NCI-H1092 (cell line): ENCODE measurements at regions not wholly inside any gene's neighbourhood (a gene's known extent, or its start where the extent isn't known, plus 50 kb on each side); places are given as distances from the start of the nearest gene placed in this dataset.

Source experiments
- DNase-seq: peaks from one replicate; lab custom pipeline; 2025; lab: John Stamatoyannopoulos, UW

DNA sequence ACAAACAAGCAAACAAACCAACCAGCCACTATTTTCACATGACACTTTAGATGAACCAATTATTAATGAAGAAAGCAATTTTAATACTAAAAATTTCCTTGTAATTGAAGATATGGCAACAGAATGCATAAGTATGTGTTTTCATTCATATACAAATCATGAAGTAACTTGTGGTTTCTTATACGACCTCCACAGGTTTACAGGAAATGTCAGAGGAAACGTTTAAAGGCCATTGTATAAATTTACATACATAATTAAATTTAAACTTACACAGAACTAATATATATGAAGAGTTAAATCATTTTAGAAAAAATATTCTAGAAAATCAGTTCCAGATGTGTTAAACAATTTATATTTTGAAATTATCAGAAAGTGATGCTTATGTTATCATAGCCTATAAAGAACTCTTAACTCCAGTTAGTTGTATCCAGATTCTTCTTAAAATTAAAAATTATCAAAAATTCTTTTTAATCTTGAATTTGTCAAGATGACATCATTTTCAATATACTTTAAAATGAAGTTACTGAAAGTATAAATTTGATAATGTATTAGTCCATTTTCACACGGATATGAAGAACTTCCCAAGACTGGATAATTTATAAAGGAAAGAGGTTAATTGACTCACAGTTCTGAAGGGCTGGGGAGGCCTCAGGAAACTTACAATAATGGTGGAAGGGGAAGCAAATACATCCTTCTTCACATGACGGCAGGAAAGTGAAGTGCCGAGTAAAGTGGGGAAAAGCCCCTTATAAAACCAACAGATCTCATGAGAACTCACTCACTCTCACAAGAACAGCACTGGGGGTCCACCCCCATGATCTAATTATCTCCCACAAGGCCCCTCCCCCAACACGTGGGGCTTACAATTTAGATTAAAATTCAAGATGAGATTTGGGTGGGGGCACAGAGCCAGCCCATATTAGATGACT, 192.0 kb downstream of the PIK3R1 start:
- no peak for DNase-seq

DNA sequence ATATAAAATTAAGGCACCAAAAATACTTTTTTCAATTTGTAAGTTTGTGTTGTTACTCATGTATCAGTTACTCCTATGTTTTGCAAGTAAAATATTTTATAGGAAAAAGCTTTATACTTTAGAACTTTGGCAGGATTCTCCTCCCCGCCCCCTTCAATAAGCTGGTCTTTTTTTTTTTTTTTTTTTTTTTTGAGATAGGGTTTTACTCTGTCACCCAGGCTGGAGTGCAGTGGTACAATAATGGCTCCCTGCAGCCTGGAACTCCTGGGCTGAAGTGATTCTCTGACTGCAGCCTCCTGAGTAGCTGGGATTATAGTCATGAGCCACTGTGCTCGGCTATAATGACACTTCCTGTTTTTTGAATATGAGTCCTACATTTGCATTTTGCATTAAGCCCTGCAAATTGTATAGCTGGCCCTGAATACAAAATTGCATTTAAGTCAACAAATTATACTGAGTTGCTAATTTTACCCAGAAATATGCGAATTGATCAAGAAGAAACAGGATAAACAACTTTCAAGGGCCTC, 192.9 kb downstream of the PIK3R1 start:
- DNase-seq: no peak

DNA sequence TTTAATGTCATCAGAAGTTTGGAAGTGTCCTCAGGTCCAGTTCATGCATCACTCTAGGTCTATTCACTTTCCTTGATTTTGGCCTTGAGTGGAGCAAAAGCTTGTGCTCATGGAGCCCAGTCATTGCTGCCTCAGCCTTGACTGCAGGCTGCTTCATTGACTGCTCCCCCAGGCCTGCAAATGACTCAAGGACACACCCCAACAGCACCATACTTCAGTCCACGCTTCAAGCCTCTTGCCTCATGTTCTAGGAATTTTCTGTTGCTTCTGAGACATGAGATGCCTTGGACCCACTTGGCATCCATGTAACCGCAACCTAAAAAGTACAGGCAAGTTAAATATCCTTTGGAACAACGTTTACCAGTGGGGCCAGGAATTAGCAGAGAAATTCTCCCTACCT, 193.7 kb downstream of the PIK3R1 start:
- DNase-seq: no peak

DNA sequence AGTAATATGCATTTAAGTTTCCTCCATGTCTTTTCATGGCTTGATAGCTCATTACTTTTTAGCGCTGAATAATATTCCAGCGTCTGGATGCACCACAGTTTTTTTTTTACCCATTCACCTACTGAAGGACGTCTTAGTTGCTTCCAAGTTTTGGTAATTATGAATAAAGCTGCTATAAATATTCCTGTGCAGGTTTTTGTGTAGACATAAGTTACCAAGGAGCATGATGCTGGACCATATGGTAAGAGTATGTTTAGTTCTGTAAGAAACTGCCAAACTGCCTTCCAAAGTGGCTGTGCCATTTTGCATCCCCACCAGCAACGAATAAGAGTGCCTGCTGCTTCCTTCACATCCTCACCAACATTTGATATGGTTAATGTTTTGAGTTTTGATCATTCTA, 195.6 kb downstream of the PIK3R1 start:
- no peak for DNase-seq

DNA sequence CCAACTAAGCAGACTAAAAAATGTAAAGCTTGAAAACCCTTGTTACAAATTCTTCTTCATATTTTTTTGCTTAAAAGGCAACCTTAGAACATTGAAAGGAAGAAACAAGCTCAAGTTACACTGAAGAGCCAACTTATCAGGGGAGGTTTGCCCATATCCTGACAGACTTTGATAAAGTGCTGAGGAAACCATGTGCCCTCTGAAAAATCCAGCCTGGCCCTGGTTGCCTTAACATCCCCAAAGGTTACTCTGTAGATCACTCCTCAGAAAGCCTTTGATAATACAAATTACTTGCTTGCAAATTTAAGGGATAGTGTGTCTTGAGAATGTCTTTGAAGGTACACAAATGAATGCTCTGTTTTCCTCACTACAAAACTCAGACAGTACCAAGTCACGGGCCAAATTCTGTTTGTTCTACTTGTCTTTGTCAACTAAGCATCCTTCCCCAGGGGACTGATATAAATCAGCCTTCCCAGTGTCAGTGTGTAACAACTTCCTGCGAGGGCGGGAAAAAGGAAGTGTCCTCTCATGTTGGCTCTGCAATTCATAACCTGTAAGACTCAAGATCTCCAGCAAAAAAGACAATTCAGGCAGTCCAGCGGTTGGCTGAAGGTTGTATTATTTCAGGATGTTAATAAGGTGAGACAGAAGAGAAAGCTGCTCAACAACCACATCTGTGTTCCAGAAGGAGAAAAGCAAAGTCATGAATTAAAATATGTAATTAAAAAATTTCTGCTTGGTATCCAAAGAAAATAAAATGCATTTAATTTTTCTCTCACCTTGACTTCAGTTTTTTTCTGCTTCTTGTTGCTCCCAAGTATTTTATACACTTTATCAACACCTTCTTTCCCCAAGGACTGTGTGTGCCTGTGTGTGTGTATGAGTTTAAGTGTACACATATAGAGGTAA, 199.9 kb downstream of the PIK3R1 start:
- no peak for DNase-seq

DNA sequence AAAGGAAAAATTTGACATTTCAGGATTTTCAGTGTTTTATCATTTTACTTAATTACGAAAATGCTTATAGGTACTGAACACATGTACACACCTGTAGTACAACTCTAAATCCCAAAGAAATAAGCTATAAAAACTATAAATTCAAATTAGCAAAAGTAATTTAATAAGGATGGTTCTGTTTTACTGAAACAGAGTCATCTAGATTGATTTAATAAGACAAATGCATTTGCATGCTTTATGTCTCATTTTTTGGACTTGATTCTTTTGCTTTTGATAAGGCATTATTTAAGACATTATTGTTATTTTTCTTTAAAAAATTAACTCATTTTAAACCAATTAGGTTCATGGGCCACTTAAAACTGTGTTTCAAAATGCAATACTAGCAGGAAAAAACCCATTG, 201.2 kb downstream of the PIK3R1 start:
- no peak for DNase-seq

DNA sequence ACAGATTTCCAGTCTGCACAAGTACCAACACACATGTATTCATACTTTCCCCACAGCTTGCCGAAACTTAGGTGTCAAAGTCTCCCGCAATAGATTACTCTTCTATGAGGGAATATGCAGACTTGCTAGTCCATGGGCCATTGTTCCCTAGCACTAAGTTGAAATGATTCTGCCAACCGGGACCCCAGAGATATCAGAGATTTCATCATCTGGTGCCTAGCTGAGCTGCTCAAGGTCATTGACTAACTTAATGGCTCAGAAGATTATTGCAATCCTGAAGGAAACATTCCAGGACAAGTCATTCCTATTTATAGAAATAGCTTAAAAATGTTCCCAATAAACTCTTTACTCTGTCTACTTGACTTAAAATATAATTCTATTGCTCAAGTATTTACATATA, 202.6 kb downstream of the PIK3R1 start:
- no peak for DNase-seq

DNA sequence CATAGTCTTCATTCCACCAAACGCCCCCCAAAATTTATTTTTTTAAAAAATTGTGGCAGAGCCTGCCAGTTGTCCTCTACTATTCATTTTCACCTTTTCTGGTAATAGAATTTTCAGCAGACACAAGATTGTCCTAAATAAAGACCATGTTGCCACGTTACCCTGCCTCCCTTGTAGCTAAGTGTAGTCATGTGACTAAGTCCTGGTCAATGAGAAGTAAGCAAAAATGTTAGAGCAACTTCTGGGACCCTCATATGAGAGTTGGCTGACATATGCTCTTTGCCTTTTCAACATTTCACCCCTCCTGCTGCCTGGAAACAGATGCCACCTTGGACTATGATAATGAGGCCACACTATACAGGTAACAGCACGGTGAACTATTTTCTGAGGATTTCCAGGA, 203.1 kb downstream of the PIK3R1 start:
- no peak for DNase-seq

DNA sequence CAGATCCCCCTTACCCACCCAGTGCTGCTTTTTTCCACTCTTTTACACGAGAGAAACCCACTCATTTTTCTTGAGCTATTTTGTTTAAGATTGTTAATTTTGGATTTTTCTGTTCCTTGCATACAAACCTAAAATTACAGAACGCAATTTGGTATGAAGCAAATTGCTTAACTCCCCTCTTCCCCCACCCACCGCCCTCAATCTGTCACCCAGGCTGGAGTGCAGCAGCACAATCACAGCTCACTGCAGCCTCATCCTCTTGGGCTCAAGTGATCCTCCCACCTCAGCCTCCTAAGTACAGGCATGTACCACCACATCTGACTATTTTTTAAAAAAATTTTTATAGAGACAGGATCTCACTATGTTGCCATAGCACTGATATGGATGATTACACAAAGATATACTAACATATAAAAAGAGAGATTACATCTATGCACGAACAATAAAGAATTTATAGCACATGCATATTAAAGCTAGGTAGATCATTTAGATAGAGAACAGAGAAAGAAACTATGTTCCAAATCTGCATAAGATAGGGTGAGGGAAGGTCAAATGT, 203.6 kb downstream of the PIK3R1 start:
- DNase-seq: no peak

DNA sequence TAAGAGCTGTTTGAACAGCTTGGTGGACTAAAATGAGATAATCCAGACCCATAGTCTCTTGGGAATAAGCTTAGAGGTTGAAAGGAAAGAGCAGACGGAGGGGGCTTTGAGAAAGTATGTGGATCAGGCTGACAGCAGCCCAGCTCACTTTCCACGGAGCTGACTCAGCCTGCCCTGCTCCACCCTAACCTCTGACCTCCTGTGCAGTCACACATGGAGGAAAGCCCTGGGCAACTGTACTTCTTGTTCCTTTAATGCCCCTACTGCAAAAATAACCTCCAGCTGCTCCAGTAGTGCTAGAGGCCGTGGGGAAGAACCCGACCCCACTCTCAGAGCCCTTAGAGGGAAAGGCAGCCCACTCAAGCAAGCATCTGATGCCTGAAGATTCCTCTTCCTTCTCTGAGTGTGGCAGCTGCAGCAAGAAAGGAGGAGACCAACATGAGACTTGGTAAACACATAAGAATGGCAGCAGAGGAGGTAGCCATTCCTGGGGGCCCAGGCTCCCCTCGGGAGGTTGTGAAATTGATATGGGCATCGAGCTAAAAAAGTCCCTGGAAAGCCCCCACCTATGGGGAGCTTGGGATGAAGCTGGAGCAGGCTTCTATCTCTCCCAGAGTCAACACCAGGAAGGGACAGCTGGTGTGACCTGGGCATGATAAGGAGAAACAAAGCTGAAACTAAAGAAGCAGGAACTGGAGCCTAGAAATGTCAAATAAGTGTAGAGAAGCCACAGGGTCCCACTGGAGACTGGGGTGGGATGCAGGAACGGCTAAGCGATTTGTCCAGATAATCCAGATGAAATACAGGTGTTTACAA, 204.3 kb downstream of the PIK3R1 start:
- DNase-seq: no peak

DNA sequence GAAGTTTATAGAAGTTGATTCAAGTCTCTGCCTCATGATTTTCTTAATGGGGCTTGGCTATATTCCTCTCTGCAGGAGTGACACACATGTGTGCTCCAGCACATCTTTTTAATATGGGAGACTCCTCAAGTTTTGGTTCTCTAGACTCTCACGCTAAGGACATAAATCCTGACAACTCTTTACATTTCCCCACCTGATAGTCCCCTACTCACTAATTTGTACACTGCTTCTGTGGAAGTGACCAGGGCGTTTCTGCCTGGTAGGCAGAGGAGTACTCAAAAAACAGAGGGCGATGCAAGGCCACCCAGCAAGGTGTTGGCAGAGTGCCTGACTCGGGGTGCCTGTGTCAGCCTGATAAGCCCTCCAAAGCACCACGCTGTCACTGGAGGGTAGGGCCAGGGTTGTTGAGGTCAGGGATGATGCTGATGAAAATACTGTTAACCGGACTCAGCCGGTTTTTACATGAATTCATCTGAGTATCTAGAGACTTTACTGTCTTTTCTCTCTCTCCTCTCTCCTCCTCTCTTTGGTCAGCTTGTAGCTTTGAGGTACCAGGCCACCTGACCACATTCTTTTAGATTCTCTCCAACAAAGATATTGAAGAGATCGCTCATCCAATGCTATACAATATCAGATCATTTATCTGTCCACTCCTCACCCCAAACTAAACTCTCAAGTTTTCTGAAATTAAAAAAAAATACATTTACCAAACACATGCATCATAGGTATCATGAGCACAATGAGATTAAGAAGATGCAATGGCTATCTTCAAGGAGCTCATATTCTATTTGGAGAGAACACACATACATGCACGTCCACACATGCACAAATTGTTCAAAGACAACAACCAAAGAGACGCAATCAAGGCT, 205.2 kb downstream of the PIK3R1 start:
- no peak for DNase-seq

DNA sequence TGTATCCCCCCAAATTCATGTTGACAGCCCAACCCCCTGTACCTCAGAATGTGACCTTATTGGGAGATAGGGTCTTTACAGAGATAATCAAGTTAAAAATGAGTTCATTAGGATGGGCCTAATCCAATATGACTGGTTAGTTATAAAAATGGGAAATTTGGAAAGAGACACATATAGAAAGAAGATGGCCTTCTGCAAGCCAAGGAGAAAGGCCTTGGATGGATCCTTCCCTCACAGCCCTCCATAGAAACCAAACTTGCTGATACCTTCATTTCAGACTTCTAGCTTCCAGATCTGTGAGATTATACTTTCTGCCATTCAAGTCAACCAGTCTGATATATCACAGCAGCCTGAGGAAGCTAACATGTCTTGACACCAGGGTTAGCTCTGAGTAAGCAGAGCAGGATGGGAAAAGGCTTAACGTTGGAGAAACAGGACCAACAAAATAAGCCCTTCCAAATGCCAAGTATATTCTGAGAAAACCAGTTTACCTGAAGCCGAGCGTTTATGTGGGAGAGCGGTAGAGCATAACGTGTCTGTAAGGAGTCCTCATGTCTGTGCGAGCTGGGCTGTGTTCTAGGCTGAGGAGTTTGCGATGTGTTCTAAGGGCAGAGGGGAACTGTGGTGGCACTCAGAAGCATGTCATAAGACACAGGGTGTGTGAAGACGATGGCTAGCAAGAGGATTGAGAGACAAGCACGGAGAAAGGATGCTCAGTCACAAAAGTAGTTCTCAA, 206.1 kb downstream of the PIK3R1 start:
- DNase-seq: no peak

DNA sequence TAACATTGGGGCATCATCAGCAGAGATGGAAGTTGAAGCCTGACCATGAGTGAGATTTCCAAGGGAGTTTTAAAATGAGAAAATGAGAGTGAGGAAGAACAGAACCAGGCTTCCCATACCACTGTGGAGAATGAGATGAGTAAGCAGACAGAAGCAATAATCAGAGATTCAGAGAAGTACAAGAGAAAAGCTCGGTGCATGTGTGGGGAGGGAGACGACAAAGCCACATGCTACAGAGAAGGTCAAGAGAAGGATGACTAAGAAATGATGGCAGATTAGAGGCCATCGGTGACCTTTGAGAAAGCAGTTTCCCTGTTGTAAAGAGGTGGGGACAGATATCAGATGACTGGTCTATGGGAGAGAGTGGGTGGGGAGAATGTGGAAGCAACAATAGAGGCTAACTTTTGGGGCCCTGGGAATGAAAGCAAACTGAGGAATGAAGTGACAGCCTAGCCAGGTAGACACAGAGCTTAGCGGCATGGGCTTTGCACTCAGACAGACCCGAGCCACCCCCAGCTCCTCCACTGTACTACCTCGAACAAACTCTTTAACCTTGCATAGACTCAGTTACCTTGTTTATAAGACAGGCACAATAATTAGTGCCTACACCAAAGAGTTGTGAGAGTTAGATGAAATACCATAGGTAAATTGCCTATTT, 207.7 kb downstream of the PIK3R1 start:
- DNase-seq: no peak

DNA sequence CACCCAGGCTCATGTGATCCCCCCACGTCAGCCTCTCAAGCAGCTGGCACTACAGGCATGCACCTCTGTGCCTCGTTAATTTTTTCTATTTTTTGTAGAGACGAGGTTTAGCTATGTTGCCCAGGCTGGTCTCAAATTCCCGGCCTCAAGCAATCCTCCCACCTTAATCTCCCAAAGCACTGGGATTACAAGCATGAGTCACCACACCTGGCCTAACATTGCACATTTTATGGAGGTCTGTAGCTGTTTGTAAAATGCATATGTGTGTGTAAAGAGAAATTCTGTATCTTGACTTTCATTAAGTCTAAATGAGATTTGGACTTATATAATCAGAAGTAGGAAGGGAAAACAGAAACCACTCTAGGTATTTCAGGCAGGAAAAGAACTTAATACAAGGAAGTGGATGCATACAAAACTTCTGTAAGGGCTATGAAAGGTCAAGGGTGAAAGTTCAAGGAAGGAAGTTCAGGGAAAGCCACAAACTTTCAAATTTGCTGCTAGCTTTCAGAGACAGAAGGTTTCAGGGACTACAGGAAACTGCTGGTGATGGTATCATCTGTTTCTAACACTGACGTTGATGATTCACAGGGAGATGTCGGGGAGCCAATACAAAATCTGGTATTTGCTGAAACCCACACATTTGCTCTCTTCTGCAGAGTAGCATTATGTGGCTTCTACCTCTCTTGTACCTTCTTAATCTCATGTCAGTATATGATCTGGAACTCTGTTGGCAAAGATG, 209.4 kb downstream of the PIK3R1 start:
- no peak for DNase-seq

DNA sequence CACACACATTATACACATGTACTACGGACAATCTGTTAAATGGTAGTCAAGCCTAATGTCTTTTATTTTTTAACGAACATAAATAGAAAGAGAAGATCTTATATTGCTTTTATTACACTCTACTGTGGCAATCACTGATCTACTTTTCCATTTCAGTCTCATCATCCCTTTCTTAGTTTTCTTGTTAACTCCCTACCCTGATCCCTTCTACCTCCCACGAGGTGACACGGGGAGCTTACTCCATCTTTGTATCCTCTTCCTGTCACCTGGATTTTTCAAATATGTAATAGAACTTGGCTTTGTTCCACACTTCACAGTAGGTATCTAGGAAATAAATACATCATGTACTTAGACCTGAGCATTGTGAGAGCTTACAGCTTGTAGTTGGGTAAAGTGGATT, 211.0 kb downstream of the PIK3R1 start:
- DNase-seq: no peak

DNA sequence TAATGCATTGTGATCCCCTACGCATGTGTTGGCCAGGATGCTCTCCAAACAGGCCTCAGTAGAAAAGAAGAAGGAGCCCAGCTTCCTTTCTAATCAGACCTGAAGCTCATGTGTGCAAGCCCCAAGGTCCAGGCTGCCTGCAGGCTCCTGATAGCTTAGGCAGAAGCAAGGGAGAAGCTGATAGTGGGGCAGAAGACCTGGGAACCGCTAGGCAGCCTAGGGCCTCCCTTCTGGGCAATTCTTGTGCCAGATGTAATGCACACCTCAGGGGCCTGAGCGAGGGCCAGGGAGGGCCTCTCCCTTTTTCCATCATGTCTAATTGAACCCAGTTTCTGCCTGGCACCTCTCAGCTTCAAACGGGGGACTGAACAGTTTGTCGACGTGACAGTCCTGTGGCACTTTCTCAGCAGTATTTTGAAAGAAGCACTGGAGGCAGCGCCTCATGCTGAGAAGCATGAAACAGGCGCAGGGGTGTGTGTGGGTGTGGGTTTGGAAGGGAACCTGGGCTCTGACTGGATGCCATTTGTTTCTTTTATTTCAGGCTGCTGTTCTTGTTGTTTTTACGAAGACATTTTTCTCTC, 212.8 kb downstream of the PIK3R1 start:
- no peak for DNase-seq

DNA sequence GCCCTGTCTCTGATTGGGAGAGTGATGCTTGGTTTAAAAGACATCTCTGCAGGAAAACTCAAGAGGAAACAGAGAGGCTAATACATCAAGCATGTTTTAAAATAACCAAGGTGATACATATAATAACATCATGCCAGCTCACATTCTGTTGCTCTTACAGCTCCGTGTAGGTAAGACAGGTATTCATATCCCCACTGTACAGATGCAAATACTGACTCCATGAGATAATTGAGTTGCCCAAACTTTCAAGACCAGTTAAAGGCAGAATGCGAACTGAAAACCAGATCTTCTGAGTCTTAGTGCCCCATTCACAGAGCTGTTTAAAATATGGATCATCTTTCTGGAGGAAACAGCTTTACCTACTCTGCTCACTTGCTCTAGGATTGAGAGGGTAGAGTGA, 214.0 kb downstream of the PIK3R1 start:
- no peak for DNase-seq

DNA sequence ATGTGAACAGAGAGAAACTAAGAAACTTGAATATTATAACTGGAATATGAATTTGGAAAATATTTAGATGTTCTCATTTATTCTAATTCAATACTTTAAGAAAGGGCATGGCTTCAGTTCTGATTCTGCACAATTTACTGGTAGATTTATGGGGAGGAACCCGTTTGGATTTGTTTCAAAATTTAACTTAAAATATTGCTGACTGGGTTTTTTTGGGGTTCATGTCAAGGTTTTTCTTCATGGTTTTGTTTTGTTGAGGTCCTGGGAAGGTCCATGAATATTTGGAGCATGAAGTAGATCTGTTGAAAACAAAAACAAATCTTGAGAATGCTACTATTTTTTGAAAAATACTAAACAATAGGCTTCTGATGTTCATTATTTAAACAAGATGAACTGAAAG, 214.7 kb downstream of the PIK3R1 start:
- DNase-seq: no peak
